A549 (cell line): ENCODE measurements at regions not wholly inside any gene's neighbourhood (a gene's known extent, or its start where the extent isn't known, plus 50 kb on each side); places are given as distances from the start of the nearest gene placed in this dataset.

Source experiments
- CBX2 ChIP-seq: fragments of 200-600 bp; sonication (generic); IDR thresholded peaks from 2 replicates; pipeline ENCODE4 v1.6.1; 2016; ENCODE audit warnings: low read depth, mild to moderate bottlenecking, borderline replicate concordance
- HOXB13 ChIP-seq: fragments of 250-450 bp; sonication (Bioruptor Pico); IDR thresholded peaks from 2 replicates; pipeline ENCODE4 v1.5.0; 2020; ENCODE audit warnings: low read depth, mild to moderate bottlenecking, moderate library complexity
- PHF8 ChIP-seq: fragments of 200-600 bp; sonication (generic); IDR thresholded peaks from 2 replicates; pipeline ENCODE4 v1.6.1; 2016; ENCODE audit warnings: low read depth, mild to moderate bottlenecking, antibody characterized with exemption, moderate library complexity, borderline replicate concordance
- POLR2A ChIP-seq: IDR thresholded peaks from 2 replicates; pipeline ENCODE4 v1.6.1; 2012; ENCODE audit warnings: mild to moderate bottlenecking, low read length
- TF ChIP-seq, protein P1 (sequence below): fragments of >200 bp; sonication (Bioruptor Twin); formaldehyde crosslinking; IDR thresholded peaks from 3 replicates; pipeline ENCODE4 v1.5.1; 2016

DNA sequence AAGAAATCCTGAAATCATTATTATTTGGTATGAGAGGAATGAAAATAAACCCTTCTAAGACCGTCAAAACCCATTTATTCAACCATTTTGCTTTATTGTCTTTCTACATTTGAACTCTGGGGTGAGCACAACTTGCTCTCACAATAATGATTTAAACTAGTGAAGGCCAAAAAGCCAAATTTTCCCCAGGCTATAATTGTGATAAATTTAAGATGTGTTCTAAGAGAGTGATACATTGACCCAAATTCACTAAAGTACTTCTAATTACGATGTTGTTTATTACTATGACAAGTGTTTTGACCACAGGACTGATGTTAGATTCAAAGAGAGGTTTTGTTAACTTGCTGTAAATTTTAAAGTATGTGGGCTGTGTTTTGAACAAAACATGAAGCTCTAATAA, 670.9 kb upstream of the NR5A2 start:
- TF ChIP-seq PHF8: no peak
- TF ChIP-seq, protein P1, sequence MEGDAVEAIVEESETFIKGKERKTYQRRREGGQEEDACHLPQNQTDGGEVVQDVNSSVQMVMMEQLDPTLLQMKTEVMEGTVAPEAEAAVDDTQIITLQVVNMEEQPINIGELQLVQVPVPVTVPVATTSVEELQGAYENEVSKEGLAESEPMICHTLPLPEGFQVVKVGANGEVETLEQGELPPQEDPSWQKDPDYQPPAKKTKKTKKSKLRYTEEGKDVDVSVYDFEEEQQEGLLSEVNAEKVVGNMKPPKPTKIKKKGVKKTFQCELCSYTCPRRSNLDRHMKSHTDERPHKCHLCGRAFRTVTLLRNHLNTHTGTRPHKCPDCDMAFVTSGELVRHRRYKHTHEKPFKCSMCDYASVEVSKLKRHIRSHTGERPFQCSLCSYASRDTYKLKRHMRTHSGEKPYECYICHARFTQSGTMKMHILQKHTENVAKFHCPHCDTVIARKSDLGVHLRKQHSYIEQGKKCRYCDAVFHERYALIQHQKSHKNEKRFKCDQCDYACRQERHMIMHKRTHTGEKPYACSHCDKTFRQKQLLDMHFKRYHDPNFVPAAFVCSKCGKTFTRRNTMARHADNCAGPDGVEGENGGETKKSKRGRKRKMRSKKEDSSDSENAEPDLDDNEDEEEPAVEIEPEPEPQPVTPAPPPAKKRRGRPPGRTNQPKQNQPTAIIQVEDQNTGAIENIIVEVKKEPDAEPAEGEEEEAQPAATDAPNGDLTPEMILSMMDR: no peak
- TF ChIP-seq POLR2A: no peak
- no peak for TF ChIP-seq CBX2
- no peak for TF ChIP-seq HOXB13 (CRISPR knock-in tag)
